ENCODE measurements at regions not wholly inside any gene's neighbourhood (a gene's known extent, or its start where the extent isn't known, plus 50 kb on each side); places are given as distances from the start of the nearest gene placed in this dataset.

DNA sequence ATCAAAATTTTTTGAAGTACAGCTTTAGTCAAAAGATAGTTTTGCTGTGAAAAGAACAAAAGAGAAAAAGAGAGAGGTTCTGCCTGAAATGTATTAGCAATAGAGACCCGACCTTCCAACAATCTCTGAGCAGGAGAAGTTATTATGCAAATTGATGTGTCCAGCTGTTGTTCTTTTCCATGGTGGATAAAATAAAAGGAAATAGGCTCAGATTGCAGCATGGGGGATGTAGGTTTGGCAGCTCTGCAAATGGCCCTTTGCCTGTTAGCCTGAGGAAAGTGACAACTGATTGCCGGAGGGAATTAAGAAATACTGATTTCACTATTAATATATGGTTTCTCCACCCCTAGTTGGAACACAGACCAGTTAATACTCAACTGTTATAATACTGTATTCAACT lies 1283.2 kb upstream of the NXPH2 start:
- DNase-seq (ENCODE audit: low read depth in 2 of 2): no peak

DNA sequence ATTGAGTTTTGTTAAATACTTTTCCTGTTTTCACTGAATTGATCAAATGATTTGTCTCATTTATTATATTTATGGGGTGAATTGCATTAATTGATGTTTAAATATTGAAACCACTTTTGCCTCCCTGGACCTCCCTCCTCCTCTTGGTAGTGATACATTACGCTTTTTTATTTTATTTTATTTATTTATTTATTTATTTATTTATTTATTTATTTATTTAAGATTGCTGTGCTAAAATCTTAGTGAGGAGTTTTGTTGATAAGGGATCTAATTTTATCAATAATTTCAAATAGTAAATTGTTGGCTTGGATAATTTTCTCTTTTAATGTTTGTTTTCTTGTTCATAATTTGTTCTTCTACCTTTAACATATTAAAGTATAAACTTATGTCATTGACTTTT lies 1281.0 kb upstream of the NXPH2 start:
- DNase-seq (ENCODE audit: low read depth in 2 of 2): no peak

- DNase-seq (ENCODE audit: low read depth in 2 of 2): no peak
Measured at GRCh38 chr2:140057928-140058327, 1277.7 kb upstream of the NXPH2 start.

DNA sequence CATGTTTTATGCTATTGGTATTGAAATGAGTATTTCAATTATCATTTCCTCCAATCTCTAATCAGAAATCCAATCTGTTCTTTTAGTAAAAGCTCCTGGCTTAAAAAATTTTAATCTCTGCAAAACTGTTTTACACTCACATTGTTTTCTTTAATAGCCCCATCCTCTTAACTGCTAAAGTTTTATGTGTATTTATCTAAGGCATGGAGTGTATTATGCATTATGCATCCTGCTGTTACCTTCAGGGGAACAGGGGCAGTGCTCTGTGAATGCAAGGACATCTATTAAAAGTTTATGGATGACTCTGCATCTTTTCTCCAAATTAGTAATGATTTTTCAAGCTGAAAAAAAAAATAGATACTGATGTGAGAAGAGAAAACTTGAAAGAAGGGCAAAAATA lies 1261.6 kb upstream of the NXPH2 start:
- no peak for DNase-seq (ENCODE audit: low read depth in 2 of 2)

DNA sequence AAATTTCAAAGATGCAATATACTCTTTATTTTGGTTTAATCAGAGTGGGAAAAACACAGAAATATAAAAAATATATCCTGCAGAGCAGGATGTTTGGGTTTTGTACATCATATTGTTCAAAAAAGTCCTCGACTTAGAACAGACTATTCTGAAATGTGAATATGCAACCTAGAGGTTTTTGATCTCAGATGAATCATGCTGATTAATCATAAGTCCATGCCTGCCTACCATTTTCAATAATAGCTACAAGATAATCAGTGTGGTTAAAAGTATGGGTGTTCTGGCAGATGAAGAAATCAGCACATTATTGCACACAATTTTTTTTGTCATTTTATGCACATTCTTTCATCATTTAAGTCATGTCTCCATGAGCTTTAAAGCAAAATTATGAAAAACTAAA lies 1261.0 kb upstream of the NXPH2 start:
- no peak for DNase-seq (ENCODE audit: low read depth in 2 of 2)

- no peak for DNase-seq (ENCODE audit: low read depth in 2 of 2)
Measured at GRCh38 chr2:140033638-140034037, 1253.4 kb upstream of the NXPH2 start.

DNA sequence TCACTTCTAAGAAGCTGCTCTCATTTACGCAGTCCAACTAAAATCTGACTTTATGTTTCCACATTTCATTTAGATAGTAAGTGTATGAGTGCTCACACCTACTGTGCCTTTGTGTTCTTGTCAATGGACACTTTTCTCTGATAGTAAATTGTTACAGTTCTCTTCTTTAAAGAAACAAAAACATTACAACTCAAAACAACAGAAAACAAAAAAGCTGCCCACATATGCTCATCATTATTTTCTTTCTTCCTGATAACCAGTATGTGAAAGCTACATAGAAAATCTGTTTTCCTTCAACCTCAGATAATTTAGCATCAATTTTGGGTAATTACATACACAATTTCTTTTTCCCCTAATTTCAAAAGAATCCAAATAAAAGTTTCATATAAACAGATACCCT lies 1247.8 kb upstream of the NXPH2 start:
- no peak for DNase-seq (ENCODE audit: low read depth in 2 of 2)

- DNase-seq (ENCODE audit: low read depth in 2 of 2): no peak
Measured at GRCh38 chr2:140027320-140027719, 1247.1 kb upstream of the NXPH2 start.

- no peak for DNase-seq (ENCODE audit: low read depth in 2 of 2)
Measured at GRCh38 chr2:140023291-140023690, 1243.1 kb upstream of the NXPH2 start.

DNA sequence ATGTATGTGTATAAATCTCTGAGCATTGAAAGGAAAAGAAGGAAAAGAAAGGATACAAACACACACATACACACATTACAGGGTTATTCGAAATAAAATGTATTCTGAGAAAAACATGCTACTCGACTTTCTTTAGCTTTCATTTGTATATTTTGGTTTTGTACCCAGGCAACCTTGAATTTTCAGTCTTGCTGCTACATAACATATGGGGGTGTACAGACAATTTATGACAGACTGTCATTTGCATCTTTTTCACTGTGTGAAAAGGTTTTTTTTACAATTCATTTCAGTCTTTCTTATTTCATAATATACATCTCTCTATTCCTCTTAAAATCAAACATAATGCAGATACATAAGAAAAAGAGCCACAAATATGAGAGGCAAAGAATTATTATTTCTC lies 1238.4 kb upstream of the NXPH2 start:
- no peak for DNase-seq (ENCODE audit: low read depth in 2 of 2)

DNA sequence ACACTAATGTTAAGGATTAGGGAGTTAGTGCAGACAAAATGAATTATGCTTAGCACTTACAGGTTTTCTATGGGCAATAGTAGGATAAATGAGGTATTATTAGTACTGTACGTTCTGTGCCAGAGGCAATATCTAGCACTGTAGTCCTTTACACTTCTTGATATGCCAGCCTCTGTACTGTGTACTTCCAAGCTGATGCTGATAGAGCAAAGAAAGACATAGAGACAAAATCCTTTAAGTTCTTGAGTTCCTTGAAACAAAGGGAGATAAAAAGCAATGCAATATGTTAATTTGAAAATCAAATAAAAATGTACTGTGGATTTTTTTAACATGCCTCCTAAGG lies 1234.0 kb upstream of the NXPH2 start:
- DNase-seq (ENCODE audit: low read depth in 2 of 2): no peak

- no peak for DNase-seq (ENCODE audit: low read depth in 2 of 2)
Measured at GRCh38 chr2:140013545-140014203, 1233.5 kb upstream of the NXPH2 start.

DNA sequence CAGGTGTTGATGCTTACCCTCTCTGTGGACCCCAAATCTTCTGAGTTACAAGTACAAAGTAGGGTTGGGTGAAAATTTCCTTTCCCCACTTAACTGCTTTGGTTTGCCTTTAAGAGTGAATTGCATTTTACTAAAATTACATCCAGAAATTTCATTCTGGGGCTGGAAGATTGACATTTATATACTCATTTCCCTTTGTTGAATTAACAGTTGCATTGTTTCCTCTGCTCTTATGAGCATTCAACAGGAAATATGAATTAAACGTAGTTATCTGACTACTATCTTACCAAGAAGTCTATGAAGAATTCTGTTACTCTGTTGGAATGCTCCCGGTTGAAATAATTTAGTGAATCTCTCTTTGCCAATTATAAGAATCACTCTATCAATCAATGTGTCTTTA lies 1231.1 kb upstream of the NXPH2 start:
- DNase-seq (ENCODE audit: low read depth in 2 of 2): no peak

DNA sequence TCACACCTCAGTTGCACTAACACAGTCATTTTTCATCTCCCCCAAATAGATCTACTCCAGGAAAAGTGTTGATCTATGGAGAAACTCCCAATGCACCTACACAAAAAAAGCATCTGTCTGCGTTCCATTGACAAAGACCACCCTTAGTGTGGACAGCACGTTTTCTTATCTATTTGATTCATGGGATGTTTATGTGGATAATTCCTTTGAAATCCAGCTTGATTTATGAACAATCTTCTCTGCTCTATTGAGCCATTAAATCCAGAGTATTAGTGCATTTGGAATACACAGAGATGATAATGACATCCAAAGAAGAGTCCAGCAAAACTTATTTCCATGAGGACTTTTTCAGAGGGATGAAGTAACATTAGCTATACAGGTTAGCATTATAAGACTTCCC lies 1221.9 kb upstream of the NXPH2 start:
- DNase-seq (ENCODE audit: low read depth in 2 of 2): no peak

DNA sequence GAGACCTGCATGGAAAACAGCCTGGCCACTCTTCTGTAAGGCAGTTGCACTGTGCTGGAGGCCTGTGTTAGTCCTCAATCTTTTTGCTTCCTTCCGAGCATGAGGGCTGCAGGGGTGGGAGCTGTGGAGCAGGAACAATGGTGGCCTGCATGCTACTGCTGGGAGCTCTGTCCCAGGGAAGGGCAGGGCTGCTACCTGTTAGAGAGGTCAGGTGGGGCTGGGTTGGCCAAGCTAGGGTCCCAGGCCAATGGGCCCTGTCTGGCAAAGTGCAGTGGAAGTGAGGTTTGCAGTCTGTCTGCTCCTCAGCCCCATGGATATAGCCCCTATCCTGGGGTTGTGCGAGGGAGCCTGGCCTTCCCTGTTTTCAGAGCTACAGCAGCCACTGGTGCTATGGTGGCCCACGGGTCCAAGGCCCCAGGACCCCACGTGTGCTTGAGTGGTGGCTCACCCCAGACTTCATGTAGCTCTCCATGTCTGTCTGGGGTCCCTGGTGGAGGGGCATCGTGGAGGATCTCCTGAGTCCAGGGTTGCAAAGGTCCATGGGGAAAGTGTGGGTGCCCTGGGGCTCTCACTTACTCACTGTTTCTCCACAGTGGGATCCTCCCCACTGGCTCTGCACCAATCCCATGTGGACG lies 1212.6 kb upstream of the NXPH2 start:
- no peak for DNase-seq (ENCODE audit: low read depth in 2 of 2)

GRCh38 chr2:139992078-139992477 lies 1211.9 kb upstream of the NXPH2 start:
- no peak for DNase-seq (ENCODE audit: low read depth in 2 of 2)

GRCh38 chr2:139990646-139991335 lies 1210.6 kb upstream of the NXPH2 start:
- DNase-seq (ENCODE audit: low read depth in 2 of 2): no peak

DNA sequence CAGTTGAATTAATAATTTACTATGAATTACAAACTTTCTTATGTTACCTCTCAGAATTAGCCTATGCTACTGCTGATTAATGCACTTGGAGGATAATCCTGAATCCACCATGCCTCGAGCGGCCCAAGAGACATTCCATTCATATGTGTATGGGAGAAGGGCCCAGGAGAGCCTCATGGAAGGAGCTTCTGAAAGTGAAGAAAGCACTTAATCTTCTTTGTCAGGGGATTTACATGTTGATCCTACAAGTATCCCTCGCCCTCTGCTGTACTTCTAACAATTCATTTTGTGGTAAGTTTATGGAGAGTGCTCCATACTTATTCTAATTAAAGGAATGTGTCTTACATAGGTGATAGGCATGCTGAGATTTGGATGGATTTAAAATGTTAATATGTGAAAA lies 1189.1 kb upstream of the NXPH2 start:
- DNase-seq (ENCODE audit: low read depth in 2 of 2): no peak

DNA sequence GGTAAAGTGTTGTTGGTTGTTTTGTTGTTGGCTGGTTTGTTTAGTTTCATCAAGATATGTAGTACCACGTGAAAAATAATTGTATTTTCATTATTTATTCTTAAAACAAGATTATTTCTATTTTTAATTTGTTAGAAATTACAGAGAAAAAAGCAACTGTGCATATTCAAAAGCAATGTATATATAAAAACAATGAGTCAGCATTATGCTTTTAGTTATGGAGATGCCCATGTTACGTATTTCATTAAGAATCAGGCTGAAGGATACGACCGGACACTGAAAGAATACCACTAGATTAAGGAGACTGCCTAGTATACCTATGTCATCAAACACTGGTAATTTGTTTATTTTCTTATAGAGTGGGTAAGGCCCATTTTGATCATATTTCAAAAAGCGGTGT lies 1188.4 kb upstream of the NXPH2 start:
- no peak for DNase-seq (ENCODE audit: low read depth in 2 of 2)

- DNase-seq (ENCODE audit: low read depth in 2 of 2): no peak
Measured at GRCh38 chr2:139967665-139968064, 1187.5 kb upstream of the NXPH2 start.

DNA sequence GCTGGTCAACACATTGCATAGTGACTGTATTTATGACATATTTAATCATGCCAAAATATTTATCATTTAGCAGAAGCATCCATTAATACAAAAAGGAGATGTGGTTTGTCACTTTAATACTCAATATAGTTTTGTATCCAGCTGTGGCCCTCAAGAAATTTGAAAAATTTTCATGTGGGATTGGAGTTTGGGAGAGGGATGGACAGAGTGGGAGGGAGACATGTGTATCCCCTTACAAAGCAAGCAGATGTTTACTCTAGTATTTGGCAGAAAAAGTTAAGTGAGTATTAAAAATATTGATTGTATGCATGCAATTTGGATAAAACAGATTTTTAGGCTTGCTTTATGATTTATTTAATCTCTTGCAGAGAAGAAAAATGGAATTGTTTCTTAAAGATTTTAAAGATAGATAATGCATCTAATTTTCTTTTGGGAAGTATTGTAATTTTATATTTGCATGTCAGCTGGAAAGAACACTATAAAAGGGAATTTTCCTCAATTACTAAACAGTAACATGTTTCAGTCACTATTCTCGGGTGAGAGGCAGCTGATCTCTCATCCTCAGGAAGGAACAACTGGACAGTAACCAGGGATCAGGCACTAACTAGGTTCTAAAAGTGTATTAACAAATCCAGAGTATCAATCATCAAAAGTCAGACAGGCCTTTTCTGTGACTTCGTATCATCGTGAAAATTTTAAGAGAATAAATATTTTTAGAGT lies 1184.7 kb upstream of the NXPH2 start:
- DNase-seq (ENCODE audit: low read depth in 2 of 2): no peak

DNA sequence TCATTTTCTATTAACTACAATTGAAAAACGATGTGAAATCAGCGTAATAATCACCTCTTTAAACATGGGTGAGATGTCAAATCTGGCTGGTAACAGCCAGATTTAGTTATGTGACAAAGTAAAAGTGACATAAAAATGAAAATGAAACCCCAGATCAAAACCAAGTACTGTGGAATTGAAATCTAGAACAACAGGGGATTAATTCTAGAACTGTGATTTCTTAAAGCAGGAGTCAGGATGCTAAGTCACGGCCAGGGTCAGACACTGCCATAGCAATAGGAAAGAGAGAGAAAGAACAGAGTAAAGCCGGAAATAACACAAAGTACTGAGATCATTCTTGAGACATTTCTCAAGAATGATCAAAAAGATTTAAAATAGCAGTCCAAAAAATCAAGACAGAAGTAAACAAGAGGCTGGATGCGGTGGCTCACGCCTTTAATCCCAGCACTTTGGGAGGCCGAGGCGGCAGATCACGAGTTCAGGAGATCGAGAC lies 1183.7 kb upstream of the NXPH2 start:
- DNase-seq (ENCODE audit: low read depth in 2 of 2): no peak

Data from fibroblast of skin of left quadriceps (primary cell).